ENCODE measurements at regions not wholly inside any gene's neighbourhood (a gene's known extent, or its start where the extent isn't known, plus 50 kb on each side); places are given as distances from the start of the nearest gene placed in this dataset.

GRCh38 chr10:3542185-3542611 is 242.8 kb downstream of the KLF6 start:
- Histone ChIP-seq H3K27ac (peak overlapping the region; percentile 42 to 77 (median 62)), H3K4me3 (no peak overlapping the region), H3K9me3 (no peaks in the 10 kb centered on the region), H3K4me1 (peaks cover 0 to 45% (median 23%) of the 10 kb centered on the region in 3 donors), H3K27me3 (no peaks in the 10 kb centered on the region), H3K36me3 (no peaks in the 10 kb centered on the region)
- TF ChIP-seq CTCF (IDR thresholded peaks at IDR 0.05) (no peak), POLR2A (IDR thresholded peaks at IDR 0.05) (no peak)
- no peak for DNase-seq
- WGBS, 2 donors, result 14 to 34% methylated on average over 2 to 5 of the region's 5 CpGs
- intact Hi-C loops (cut with DNase I), result no loop called here

- intact Hi-C loops (cut with DNase I), result no loop called here
- Histone ChIP-seq H3K4me1 (peaks cover 0 to 45% (median 23%) of the 10 kb centered on the region in 3 donors), H3K36me3 (no peaks in the 10 kb centered on the region), H3K4me3 (no peak overlapping the region), H3K27me3 (no peaks in the 10 kb centered on the region), H3K27ac (peak overlapping the region; percentile 32 to 85 (median 74)), H3K9me3 (no peaks in the 10 kb centered on the region)
- no peak for DNase-seq
- WGBS, 2 donors, result 91 to 96% methylated on average over 12 to 15 of the region's 20 CpGs
- TF ChIP-seq CTCF (IDR thresholded peaks at IDR 0.05), result no peak
These were observed 245.2 kb downstream of the KLF6 start for GRCh38 chr10:3539696-3540383.

DNA sequence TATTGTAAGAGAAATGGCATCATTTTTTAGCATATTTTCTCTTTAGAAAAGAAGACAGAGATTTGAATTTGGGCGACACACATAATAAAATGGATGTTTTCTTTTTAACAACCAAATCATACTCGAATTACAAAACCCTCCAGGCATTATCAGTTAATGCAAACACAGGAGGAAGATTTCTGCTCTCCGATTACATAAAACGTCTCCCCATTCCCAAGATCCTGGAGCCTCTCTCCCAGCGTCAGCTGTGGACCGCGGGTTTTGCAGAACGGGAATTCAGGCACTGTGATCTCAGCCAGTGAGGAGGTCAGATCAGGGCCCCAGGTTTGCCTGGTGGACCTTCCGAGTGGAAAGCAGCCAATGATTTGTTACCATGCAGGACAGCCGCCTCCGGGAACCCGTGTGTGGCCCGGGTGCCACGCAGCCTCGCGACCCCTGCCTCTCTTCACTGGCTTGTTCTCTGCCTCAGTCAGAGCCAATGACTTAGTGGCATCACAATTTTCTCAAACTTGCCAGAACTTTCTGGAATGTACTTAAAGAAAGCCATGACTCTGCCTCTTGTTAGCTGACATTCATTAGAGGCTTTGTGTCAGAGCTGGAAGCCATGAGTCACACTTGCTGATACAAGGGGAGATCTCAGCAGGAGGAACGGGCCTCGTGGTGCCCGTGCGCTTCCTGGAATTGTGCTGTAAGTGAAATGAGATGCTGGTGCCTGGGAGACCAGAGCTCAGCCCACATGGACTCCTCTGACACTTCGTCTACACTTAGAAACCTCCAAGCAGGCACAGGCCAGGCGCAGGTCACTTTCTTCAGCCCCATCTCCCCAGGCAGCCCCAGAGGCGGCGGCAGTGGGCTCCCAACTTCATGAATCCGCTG is 246.1 kb downstream of the KLF6 start:
- Histone ChIP-seq H3K27ac (peak overlapping the region; percentile 32 to 85 (median 74)), H3K4me1 (peaks cover 0 to 45% (median 23%) of the 10 kb centered on the region in 3 donors), H3K27me3 (no peaks in the 10 kb centered on the region), H3K4me3 (peak overlapping the region in 1 of 4 donors; percentile 25), H3K36me3 (no peaks in the 10 kb centered on the region), H3K9me3 (no peaks in the 10 kb centered on the region)
- intact Hi-C loops (cut with DNase I), result no loop called here
- no peak for TF ChIP-seq CTCF (IDR thresholded peaks at IDR 0.05)
- no peak for TF ChIP-seq POLR2A (IDR thresholded peaks at IDR 0.05)
- DNase-seq, result no peak
- WGBS, 2 donors, result 48 to 79% methylated on average over 8 to 18 of the region's 25 CpGs

DNA sequence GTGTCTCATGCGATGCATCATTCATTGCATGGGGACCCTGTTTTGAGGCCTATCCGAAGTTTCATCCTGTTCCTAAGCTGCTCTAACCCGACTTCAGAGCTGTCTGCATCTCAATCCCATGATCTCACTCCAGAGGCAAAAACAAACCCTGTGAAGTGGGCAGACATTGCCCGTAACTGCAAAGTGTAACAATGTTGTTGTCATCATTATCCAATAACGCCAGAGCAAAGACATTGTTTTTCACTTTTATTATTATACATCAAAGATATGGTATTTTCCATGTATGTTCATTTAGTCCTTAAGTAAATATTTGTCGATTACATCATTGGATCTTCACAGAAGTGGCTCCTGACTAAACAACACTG is 246.7 kb downstream of the KLF6 start:
- Histone ChIP-seq H3K27ac (peak overlapping the region; percentile 32 to 85 (median 74)), H3K4me1 (peaks cover 0 to 48% (median 23%) of the 10 kb centered on the region in 3 donors), H3K36me3 (no peaks in the 10 kb centered on the region), H3K27me3 (no peaks in the 10 kb centered on the region), H3K4me3 (no peak overlapping the region), H3K9me3 (no peaks in the 10 kb centered on the region)
- no peak for TF ChIP-seq POLR2A (IDR thresholded peaks at IDR 0.05)
- no peak for TF ChIP-seq CTCF (IDR thresholded peaks at IDR 0.05)
- 71 to 84% methylated on average over 5 to 6 of the region's 6 CpGs for WGBS, 2 donors
- intact Hi-C loops (cut with DNase I), result no loop called here
- no peak for DNase-seq

DNA sequence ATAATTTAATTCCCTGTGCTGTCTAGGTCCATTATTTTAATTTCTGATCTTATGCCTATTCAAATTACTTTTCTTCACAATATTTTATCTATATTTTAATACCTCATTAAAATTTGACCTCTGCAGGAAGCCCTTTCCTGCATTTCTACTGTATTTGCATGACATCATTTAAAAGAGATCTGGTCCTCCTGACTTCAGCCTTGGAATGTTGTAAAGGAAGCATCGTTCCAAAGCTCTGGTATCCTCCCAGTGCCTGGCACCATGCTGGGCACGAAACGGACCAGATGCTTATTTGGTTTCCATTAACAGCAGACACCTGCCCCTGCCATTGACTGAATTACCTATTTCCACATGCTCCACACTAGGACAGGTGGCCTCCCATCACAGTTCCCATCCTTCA is 247.5 kb downstream of the KLF6 start:
- H3K4me1 ChIP-seq, result peaks cover 0 to 48% (median 24%) of the 10 kb centered on the region in 3 donors
- H3K27ac ChIP-seq, result peak overlapping the region in 1 of 4 donors; percentile 77
- intact Hi-C loops (cut with DNase I), result no loop called here
- DNase-seq, result no peak
- TF ChIP-seq CTCF (IDR thresholded peaks at IDR 0.05), result no peak
- no peak for TF ChIP-seq POLR2A (IDR thresholded peaks at IDR 0.05)
- no peak overlapping the region for H3K4me3 ChIP-seq
- H3K36me3 ChIP-seq, result no peaks in the 10 kb centered on the region
- no peaks in the 10 kb centered on the region for H3K27me3 ChIP-seq
- WGBS, 2 donors, result 82 to 87% methylated on average over 3 of the region's 3 CpGs
- no peaks in the 10 kb centered on the region for H3K9me3 ChIP-seq
